ENCODE measurements at regions not wholly inside any gene's neighbourhood (a gene's known extent, or its start where the extent isn't known, plus 50 kb on each side); places are given as distances from the start of the nearest gene placed in this dataset.
"Not testable (repeated sequence)": the region's sequence is repeated elsewhere in the genome, so short reads cannot be mapped to it uniquely, and the experiment has no call there.

DNA sequence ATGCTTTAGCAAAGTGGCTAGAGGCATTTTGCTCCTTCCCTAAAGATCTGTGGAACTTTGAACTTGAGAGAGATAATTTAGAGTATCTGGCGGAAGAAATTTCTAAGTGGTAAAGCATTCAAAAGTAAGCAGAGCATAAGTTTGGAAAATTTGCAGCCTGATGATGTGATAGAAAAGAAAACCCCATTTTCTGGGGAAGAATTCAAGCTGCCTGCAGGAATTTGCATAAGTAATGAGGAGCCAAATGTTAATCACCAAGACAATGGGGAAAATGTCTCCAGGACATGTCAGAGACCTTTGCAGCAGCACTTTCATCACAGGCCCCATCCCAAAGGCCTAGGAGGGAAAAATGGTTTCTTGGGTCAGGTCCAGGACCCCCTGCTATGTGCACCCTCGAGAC is 519.5 kb downstream of the IRS1 start:
- DNase-seq (ENCODE audit: low read depth); H3K4me3 ChIP-seq (ENCODE audit: low read depth, low read length): not testable (repeated sequence)

DNA sequence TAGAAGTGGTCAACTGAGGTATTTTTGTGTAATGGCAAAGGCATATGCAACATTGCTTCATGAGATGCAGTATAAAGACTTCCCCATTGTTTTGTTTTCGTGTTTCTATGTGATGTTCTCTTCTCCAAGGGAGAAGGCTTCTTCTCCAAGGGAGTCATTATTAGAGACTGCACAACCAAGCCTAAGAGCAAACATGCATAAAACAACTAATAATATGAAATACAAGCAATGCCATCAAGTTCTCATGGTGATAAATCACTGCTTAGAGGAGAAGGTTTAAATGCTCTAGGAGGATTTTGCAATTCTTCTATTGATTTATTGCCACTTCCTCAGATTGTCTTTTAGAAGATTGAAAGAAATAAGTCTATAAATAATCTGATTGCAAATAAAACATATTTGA is 524.4 kb downstream of the IRS1 start:
- DNase-seq (ENCODE audit: low read depth), result no peak
- H3K4me3 ChIP-seq (ENCODE audit: low read depth, low read length), result no peak overlapping the region

DNA sequence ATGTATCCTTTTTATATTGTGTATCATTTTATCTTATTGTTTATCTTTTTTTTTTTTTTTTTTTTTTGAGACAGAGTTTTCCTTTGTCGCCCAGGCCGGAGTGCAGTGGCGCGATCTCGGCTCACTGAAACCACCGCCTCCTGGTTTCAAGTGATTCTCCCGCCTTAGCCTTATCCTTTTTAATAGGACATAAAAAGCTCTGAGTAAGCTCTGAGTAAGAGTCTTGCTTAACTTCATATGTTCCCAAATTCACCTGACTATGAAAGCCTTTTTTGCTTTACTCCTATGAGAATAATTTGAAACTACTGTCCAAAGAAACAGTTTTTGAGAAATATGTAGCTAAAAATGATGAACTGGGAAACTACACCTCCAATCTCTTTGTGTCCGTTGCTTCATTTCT is 525.5 kb downstream of the IRS1 start:
- DNase-seq (ENCODE audit: low read depth), result no peak
- H3K4me3 ChIP-seq (ENCODE audit: low read depth, low read length), result no peak overlapping the region

DNA sequence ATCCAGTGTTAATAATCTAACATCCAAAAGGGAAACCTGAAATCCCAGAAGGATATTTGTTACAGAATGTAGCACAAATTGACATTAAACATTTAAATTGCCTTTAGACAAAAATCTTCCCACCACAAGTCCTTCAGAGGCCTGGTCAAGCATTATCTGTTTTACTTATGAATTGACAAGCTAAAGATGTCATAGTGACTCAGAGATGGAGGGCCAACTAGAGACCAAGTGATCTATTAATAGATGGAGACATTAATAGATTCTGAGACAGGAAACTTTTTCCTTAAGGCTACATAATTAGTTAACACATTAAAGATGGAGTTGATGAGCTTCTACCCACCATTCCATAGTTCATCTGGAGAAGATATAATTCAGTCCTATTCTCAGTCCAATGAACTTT is 526.2 kb downstream of the IRS1 start:
- no peak for DNase-seq (ENCODE audit: low read depth)
- H3K4me3 ChIP-seq (ENCODE audit: low read depth, low read length), result no peak overlapping the region

DNA sequence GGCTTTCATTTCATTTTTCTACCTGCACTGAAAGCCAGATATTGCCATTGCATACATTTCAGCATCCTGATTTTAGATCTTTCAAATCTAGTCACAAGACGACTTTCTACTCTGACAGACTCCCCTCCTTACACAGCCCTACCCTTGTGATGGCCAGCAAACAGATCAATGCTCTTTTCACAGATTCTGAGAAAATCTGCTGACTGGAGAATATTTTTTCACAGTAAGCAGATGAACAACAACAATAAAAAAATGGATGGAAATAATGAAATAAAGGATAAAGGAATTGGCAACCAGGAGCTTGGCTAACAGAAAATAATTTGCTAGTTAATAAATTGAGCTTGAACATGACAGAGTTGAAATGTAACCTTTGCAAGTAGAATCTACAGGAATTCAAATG is 527.2 kb downstream of the IRS1 start:
- no peak for DNase-seq (ENCODE audit: low read depth)
- no peak overlapping the region for H3K4me3 ChIP-seq (ENCODE audit: low read depth, low read length)

DNA sequence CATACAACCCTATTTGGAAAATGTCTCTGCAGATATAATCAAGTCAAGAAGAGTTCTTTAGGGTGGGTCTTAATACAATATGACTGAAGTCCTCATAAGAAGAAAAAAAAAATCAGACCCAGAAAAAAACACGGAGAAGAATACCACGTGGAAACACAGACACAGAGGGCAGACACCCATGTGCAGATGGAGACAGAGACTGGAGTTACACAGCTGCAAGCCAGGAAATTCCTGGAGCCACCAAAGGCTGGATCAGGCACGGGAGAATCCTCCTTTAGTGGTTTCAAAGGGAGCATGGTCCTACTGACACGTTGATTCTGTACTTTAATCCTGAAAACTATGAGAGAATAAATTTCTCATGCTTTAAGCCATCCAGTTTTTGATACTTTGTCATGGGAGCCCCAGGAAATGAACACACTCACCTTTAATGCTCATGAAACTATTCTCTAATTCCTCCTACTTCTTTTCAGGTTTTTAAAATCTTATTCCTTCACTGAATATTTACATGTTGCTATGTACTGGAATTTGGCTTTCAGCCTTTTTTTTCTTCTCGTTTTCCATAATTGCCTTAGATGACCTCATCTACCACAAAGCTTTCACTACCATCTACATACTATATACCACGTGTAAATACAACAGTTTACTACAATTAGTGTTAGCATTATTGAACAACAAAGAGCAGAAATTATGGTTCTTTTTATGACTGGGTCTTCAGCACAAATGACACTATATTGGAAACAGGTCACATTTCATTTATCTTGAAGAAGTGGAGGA is 529.1 kb downstream of the IRS1 start:
- no peak for DNase-seq (ENCODE audit: low read depth)
- no peak overlapping the region for H3K4me3 ChIP-seq (ENCODE audit: low read depth, low read length)

DNA sequence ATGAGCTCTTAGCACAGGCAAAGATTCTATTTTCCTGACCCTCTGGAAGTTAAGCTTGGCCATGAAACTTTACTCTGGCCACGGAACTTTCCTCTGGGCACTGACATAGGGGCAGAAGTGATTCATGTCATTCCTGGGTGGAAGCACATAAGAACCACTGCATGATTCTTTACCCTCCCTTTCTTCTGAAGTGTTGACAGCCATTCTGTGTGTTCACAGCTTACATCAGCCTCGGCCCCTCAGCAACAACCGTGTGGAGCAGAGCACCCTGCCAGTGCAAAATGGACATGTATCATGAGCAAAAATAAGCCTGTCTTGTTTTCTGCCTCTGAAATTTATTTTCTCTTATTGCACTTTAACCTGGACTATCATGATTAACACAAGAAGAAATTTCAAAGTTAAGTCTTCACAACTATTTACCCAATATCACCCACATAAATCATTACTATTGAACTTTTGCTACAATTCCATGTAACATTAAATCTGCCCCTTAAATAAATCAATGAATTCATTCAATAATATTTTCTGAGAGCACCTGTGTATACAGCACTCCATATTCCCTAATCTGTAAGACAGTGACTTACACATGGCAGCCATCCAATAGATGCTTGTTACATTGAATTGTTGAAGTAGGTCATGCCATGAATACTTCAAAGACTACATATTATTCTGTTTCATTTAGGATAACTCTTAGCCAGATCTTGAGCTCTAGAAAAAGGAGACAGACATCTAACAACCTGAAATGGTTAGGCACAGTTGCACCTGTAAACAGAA is 531.9 kb downstream of the IRS1 start:
- peak; percentile 41 for DNase-seq (ENCODE audit: low read depth)
- H3K4me3 ChIP-seq (ENCODE audit: low read depth, low read length), result no peak overlapping the region

DNA sequence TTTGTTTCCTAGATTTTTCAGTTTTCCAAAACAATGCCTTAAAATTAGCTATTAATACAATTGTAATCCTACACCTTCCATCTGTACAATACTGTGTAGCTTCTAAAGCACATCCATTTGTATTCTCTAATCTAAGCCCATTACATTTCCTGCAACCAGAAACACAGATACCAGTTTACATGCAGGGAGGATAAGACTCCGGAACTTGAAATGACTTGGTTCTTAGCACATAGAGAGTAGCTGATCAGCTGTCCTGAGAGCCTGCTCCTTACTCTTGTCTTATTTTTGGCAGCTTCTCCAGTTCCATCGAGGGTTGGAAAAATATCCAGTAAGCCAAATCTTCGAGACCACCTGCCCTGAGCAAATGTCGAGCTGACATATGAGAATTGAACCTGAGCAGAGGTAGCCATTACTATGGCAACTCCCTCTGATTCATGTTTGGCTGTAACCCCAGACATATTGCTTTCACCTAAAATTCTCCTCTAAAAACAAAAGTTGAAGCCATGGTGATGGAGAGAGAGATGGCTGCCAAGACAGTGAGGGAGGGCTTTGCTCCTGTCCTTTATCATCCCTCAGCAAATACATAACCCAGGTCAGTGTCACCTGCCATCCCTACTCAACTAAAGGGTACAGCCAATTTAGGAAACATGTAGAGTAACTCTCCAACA is 542.8 kb downstream of the IRS1 start:
- DNase-seq (ENCODE audit: low read depth), result no peak
- no peak overlapping the region for H3K4me3 ChIP-seq (ENCODE audit: low read depth, low read length)

DNA sequence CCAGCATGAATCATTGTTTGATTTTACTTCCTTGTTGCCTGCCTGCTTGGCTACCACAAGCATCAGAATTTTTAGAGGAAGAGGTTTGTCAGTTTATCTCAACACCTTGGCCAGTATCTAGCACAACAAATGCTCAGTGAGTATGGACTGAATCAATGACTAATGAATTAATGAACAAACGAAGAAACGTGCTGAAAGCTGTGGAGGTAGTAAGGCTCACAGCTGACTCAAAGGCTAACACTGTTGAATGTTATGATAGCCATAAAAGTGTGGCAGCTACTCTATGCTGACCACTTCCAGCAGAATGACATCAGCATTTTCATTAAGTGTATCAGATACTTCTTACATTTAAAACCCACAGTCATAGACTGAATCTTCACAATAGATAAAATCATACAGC is 543.4 kb downstream of the IRS1 start:
- DNase-seq (ENCODE audit: low read depth), result peak; percentile 47
- H3K4me3 ChIP-seq (ENCODE audit: low read depth, low read length), result no peak overlapping the region

DNA sequence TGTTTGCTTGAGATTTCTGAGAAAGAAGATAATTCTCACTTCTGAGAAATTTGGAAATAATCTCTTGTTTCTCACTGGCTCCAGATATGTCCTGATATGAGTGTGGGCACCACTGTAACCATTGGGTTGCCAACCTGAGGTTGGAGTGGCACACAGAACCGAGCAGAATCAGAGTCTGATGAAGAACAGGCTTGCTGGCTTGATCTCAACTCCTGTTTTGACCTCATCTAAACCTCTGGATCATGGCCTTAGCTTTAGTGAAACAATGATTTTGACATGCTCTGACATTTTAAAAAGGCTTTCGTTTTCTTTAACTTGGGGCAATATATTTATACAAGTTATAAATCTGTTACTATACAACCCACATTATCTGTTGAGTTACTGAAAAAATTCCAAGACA is 548.0 kb downstream of the IRS1 start:
- no peak overlapping the region for H3K4me3 ChIP-seq (ENCODE audit: low read depth, low read length)
- DNase-seq (ENCODE audit: low read depth), result no peak

DNA sequence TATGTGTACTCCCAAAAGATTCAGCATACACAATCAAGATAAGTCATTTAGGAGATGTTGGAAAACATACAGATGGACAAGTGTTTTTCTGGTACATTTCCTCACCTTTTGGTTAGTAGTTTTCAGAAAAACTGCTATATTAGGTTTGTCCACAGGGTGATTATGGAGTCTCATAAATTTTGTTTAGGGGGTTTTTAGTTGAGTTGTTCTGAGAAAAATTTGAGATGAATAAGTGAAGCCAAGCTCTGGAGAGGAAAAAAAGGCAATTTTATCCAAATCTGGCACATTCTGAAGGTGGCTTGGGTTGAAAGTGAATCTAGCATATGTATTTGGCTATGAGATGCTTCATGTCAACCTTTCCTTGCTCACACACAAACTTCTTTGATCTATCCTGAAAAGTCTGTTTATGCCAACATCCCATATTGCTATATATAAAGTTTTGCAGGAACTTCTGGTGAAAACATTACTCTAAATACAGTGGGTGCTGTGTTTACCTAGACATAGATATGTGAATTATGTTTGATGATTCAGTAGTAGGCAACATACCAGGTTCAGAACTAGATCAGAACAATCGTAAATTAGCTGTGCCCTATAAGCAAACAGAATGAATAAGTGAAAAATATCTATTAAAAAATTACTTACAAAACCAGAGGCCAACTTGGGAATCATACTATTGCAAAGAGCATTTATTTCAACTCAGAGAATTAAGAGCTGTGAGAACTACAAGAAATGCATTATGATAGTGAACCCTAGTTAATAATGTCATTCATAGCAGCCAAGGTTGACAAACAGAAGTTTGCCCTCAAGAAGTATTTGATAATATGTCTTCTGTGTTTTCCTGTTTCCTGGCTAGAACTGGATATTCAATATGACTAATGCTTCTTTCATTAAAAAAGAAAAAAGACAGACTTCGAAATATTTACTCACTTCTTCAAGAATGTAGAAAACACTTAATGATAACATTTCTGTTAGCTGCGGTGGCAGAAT is 552.0 kb downstream of the IRS1 start:
- no peak for DNase-seq (ENCODE audit: low read depth)
- no peak overlapping the region for H3K4me3 ChIP-seq (ENCODE audit: low read depth, low read length)

DNA sequence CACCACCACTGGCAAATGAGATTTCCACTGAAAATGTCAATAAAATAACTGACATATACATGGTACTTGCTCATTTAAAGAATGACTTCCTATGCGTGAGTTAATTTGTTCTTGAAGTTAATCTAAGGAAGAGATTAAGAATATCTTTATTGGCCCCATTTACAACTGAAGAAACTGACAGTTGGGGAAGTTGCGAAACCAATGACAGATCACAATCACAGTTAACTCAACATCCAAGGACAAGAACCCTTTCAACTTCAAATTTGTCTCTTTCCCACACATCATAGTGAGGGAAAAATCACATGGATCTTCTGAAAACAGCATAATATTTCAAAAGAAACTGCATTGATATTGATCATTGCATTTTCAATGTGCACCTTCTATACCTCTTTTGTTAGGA is 565.4 kb downstream of the IRS1 start:
- H3K4me3 ChIP-seq (ENCODE audit: low read depth, low read length), result no peak overlapping the region
- DNase-seq (ENCODE audit: low read depth), result no peak

DNA sequence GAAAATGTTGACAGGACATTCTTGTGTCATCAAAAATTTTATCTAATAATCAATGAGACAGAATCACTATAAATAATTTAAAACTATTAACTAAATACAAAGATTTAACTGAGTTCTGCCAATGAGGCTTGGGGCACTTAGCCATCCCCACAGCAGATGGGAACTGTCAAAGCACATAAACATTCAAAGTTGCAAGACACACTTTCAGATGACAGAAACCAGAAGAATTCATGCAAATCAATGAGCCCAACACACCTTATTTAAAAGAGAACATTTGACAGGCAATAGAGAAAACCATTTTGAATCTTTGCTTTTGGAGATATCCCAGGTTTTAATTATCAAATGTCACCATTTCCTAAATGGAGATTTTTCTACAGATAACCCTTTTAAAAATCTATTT is 566.2 kb downstream of the IRS1 start:
- no peak for DNase-seq (ENCODE audit: low read depth)
- H3K4me3 ChIP-seq (ENCODE audit: low read depth, low read length), result no peak overlapping the region

DNA sequence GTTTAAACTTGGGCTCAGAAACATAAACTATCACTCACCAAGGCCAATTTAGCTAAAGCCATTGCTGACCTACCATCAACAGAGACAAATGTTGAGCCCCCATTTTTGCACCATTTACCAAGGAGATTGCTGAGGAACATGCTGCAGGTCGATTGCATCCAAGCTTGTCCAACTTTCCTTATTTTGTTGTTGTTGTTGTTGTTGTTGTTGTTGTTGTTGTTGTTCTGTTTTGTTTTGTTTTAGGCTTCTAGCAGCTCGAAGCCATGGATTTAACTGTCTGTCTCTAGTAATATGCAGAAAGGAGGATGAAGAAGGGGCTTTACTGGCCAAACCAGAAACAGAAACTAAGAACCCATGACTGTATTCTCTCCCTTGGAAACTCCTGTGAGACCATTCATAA is 571.5 kb downstream of the IRS1 start:
- no peak for DNase-seq (ENCODE audit: low read depth)
- no peak overlapping the region for H3K4me3 ChIP-seq (ENCODE audit: low read depth, low read length)

DNA sequence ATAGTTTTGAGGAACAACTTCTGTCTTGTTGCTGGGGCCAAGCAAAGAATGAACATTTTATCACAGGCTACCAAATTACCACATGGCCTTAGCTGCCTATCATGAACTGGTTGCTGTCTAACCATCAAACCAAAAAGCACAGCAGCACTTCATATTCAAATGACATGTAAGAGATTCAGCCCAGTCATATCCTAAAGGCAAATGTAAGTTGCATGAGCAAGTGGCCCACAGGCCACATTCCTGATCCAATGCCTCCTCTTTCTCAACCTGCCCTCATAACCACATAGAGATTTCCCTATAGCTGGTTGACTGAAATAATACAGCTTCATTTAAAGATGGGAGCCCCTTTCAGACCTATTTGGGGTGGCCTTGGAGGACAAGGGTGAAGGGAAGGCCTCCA is 572.3 kb downstream of the IRS1 start:
- DNase-seq (ENCODE audit: low read depth), result no peak

DNA sequence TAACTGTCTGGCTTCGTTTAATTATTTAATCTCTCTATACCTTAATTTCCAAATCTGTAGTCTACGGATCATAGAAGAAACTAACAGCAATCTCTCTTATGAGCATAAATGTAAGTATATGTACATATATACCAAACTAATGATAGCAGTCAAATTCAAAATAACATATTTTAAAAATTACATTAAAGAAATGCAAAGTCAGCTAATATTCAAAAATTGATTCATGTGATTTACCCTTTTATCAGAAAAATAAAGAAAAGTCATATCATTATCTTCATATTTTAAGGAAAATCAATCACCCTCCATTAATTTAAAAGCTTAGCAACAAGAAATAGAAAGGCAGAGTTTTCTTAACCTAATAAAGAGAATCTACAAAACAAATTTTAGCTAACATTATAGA is 575.9 kb downstream of the IRS1 start:
- DNase-seq (ENCODE audit: low read depth), result no peak
- no peak overlapping the region for H3K4me3 ChIP-seq (ENCODE audit: low read depth, low read length)

More for the DNA sequence above, 572.3 kb downstream of the IRS1 start:
- H3K4me3 ChIP-seq (ENCODE audit: low read depth, low read length), result no peak overlapping the region

DNA sequence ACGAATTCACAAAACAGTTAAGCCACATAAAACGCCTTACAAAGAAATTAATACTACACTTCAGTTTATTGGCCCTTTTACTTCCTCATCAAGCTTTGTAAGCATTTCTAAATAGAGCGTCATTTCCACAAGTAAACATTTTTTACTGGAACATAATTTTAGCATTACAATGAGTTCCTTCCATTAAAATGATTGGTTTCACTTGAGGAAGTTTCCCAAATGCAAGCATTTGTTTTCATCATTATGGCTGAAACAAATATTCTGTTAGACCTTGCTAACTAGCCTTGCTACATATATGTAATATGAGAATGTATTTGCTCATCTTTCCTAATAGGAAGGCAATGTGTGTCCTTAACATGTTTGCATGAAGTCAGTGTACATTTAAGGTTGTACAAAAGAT is 579.1 kb downstream of the IRS1 start:
- DNase-seq (ENCODE audit: low read depth), result no peak

DNA sequence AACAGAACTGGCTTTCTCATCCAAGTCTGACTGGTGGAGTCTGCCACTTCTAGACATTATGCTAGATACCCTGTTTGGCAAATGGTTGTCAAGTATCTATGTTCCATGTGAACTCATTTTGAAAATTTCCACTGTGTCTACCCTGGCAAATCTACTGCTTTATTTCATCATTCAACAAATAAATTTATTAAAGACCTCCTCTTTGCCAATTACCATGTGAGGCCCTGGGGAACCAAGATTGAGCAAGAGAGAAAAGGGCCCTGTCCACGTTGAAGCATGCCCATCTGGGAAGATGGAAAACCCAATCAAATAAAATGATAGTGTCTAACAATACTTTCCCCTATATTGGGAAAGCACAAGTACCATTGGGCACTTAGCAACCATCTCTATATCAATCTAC is 582.4 kb downstream of the IRS1 start:
- DNase-seq (ENCODE audit: low read depth), result no peak

More for the DNA sequence above, 579.1 kb downstream of the IRS1 start:
- no peak overlapping the region for H3K4me3 ChIP-seq (ENCODE audit: low read depth, low read length)

DNA sequence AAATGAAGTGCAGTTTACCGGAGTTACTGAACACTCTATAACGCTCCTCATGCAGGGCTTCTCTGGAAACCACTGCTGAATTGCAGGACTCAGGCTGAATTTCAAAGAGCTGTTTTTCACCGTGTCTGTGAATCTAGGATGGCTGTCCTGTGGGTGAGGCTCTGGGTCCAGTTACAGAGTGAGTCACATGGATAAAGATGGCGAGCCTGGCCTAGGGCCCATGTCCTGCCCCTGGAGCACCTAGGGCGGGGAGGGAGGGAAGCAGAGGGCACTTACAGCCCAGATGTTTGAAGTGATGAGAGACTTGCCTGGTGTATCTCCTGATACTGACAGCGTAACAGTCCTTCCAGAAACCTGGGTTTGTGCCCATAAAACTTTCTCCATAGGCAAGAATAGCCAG is 583.0 kb downstream of the IRS1 start:
- no peak for DNase-seq (ENCODE audit: low read depth)

More for the DNA sequence above, 582.4 kb downstream of the IRS1 start:
- no peak overlapping the region for H3K4me3 ChIP-seq (ENCODE audit: low read depth, low read length)

More for the DNA sequence above, 583.0 kb downstream of the IRS1 start:
- no peak overlapping the region for H3K4me3 ChIP-seq (ENCODE audit: low read depth, low read length)
